T-helper 1 cell treated with Interleukin-12 subunit alpha and Interleukin-12 subunit beta and Interleukin-4 antibody, amounts not matched to agents 30 μg/mL and 1 μg/mL, for 36 hours (primary cell): ENCODE measurements at regions not wholly inside any gene's neighbourhood (a gene's known extent, or its start where the extent isn't known, plus 50 kb on each side); places are given as distances from the start of the nearest gene placed in this dataset.

Experiments
- H3K27ac Mint-ChIP-seq: one replicate; pipeline ENCODE4 v1.8.0; 2021; ENCODE audit warnings: mild to moderate bottlenecking, mixed read lengths
- H3K27me3 Mint-ChIP-seq: one replicate; pipeline ENCODE4 v1.8.0; 2021; ENCODE audit warnings: low read depth, mixed read lengths
- H3K36me3 Mint-ChIP-seq: one replicate; pipeline ENCODE4 v1.8.0; 2021; ENCODE audit warnings: low read depth, mixed read lengths
- H3K4me1 Mint-ChIP-seq: one replicate; pipeline ENCODE4 v1.8.0; 2021; ENCODE audit warnings: low read depth, mixed read lengths
- H3K4me3 Mint-ChIP-seq: one replicate; pipeline ENCODE4 v1.8.0; 2021; ENCODE audit warnings: mild to moderate bottlenecking, moderate library complexity, mixed read lengths
- H3K9me3 Mint-ChIP-seq: one replicate; pipeline ENCODE4 v1.8.0; 2021; ENCODE audit warnings: mixed read lengths

DNA sequence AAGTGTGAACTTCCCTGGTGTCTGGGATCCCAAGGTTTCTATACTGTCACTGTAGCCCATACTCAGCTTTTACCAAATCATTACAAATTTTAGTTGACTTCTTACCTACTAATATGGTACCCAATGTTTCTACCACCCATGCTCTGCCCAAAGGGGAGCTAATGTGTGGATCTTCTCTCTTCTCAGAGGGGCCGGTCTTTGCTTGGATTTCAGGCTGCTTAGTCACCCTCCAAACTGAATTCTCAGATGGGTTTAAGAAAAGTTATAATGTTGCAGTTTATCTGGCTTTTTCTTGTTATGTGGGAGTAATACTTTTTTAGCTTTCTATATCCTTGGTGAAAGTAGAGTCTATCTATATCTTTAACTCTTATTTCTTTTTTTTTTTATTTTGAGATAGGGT lies 67.1 kb upstream of the AKAP13 start:
- Mint-ChIP-seq H3K36me3 (peaks cover 4% of the 10 kb centered on the region), H3K27ac (no peak overlapping the region), H3K4me3 (no peak overlapping the region), H3K4me1 (peaks cover 57% of the 10 kb centered on the region), H3K9me3 (peaks cover 4% of the 10 kb centered on the region), H3K27me3 (no peaks in the 10 kb centered on the region)

DNA sequence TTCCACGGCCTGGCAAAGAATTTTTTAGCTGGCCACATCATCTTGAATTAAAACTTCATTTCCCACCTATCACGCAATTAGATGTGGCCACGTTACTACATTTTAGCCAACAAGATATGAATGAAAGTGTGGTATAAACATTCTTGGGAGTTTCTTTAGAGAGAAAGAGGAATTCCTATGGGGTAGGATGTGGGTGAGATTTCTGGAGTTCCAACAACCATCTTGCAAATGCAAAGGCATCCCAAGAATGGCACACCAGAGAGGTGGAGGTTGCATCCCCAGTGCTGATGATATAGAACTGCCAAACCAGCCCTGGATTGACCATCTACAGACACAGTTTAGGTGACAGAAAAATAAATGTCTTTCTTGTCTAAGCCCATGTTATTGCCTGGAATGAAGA lies 66.3 kb upstream of the AKAP13 start:
- peaks cover 4% of the 10 kb centered on the region for H3K9me3 Mint-ChIP-seq
- no peak overlapping the region for H3K27ac Mint-ChIP-seq
- H3K27me3 Mint-ChIP-seq = no peaks in the 10 kb centered on the region
- H3K4me3 Mint-ChIP-seq = no peak overlapping the region
- peaks cover 58% of the 10 kb centered on the region for H3K4me1 Mint-ChIP-seq
- peaks cover 3% of the 10 kb centered on the region for H3K36me3 Mint-ChIP-seq

DNA sequence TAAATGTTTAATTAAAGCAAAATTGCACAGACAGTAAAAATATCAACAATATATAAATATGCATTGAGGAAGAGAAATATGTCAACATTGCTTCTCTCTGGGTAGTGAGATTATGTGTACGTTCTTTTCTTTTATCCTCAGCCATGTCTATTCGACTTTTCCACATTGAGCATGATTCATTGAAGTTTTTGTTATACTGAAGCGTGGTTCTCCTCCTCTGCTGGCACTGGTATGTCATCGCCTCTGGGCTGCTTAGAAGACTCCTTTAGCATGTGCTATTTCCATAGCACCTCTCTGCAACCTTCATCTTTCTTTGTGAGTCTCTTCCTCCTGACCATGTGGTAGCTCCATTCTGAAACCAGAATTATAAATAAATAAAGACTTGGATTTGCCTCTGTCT lies 65.8 kb upstream of the AKAP13 start:
- Mint-ChIP-seq H3K36me3 (peaks cover 5% of the 10 kb centered on the region), H3K27ac (no peak overlapping the region), H3K4me3 (no peak overlapping the region), H3K9me3 (peaks cover 7% of the 10 kb centered on the region), H3K27me3 (no peaks in the 10 kb centered on the region), H3K4me1 (peaks cover 60% of the 10 kb centered on the region)

DNA sequence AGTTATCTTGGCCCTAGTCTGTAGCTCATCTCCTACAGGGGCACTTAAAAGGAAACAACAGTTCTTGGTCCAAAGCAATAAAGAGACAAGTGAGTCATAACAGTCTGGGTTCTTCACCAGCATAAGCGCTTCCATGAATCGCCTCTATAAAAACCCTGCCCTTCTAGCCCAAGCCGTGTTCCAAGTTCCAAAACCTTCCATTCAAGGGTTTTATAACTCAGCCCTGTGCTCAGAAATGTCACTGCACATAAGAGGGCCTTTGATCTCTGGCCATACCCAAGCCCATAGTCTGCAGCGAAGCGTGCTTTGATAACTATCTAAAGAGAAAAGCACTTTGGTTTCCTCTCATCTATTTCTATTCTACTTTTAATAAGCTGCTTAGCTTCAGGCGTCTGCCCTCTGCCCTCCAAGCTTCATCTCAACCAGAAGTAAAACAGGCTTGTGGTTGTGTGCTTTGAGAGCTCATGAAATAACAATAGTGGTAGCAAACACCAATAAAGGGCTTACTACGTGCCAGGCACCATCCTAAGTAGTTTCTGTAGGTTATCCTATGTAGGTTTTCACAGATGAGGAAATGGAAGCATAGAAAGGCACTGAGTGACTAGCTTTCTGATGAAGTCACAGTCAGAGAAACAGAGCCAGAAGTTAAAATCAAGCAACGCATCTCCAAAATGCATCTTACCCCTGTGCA lies 64.0 kb upstream of the AKAP13 start:
- peak overlapping the region; percentile 15 for H3K4me3 Mint-ChIP-seq
- H3K9me3 Mint-ChIP-seq = peaks cover 13% of the 10 kb centered on the region
- peak overlapping the region; percentile 59 for H3K27ac Mint-ChIP-seq
- H3K27me3 Mint-ChIP-seq = no peaks in the 10 kb centered on the region
- peaks cover 3% of the 10 kb centered on the region for H3K36me3 Mint-ChIP-seq
- peaks cover 59% of the 10 kb centered on the region for H3K4me1 Mint-ChIP-seq

DNA sequence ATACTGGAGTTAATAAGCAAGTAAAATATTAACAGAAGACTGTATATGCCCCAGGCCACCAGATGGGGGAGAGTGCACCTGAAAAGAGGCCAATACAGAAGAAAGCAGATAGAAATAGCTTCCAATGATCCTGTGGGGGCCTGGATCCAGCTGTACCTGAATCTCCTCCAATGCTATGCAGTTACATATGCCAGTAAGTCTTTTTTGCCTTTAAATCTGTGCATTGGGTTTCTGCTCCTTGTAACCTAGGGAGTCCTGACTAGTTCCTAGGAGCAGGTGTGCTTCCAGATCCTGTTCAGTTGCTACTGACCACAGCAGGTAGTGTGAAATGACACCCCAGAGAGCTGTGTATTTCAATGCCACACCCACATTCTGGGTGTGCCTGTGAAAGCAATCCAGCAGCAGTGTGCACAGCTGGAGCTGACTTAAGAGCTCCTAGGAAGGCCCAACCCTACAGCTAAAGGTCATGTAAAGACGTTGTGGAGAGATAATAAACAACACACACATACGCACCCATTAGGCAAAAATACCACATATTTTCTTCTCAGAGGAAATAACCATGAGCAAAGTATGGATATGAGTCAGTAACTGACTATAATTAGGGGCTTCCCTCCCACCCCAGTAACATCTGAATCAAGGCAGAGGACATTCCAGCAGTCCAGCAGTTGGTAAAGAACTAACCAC lies 62.2 kb upstream of the AKAP13 start:
- Mint-ChIP-seq H3K4me3 (peak overlapping the region; percentile 53), H3K36me3 (peaks cover 11% of the 10 kb centered on the region), H3K27me3 (no peaks in the 10 kb centered on the region), H3K27ac (peak overlapping the region; percentile 85), H3K9me3 (peaks cover 22% of the 10 kb centered on the region), H3K4me1 (peaks cover 51% of the 10 kb centered on the region)

DNA sequence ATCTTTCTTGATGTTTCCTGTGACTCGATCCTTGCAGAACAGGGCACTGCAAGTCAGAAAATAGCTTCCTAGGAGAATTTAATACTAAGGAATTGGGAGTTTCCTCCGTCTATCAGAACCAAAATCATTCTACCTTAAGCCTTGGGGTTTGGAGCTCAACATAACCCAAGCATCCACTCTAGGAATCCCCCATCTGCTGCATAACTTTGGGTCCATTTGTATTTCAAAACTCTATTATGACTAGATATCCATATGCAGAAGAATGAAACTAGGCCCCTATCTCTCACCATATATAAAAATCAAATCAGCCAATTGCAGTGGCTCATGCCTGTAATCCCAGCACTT lies 61.7 kb upstream of the AKAP13 start:
- peak overlapping the region; percentile 85 for H3K27ac Mint-ChIP-seq
- no peaks in the 10 kb centered on the region for H3K27me3 Mint-ChIP-seq
- H3K36me3 Mint-ChIP-seq = peaks cover 12% of the 10 kb centered on the region
- H3K4me3 Mint-ChIP-seq = no peak overlapping the region
- H3K4me1 Mint-ChIP-seq = peaks cover 48% of the 10 kb centered on the region
- H3K9me3 Mint-ChIP-seq = peaks cover 24% of the 10 kb centered on the region

DNA sequence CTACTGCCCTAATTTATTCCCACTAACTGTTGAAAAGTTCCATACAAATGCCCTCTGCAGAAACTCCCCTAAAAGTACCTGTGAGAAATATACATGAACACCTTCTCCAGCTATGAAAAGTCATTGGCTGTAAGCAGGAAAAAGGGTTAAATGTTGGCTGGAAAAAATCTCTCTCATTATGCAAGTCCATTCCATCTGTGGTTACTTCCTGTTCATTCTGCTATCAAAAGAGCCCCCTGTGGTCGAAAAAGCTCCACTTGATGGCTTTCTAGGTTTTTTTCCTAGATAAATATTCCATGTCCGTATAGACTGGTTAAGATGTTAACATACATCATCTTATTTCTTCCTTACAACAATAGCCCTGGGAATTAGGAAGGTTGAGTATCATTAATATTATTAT lies 56.2 kb upstream of the AKAP13 start:
- Mint-ChIP-seq H3K4me3 (no peak overlapping the region), H3K9me3 (peaks cover 20% of the 10 kb centered on the region), H3K27ac (no peak overlapping the region), H3K4me1 (peaks cover 17% of the 10 kb centered on the region), H3K27me3 (no peaks in the 10 kb centered on the region), H3K36me3 (peaks cover 10% of the 10 kb centered on the region)

DNA sequence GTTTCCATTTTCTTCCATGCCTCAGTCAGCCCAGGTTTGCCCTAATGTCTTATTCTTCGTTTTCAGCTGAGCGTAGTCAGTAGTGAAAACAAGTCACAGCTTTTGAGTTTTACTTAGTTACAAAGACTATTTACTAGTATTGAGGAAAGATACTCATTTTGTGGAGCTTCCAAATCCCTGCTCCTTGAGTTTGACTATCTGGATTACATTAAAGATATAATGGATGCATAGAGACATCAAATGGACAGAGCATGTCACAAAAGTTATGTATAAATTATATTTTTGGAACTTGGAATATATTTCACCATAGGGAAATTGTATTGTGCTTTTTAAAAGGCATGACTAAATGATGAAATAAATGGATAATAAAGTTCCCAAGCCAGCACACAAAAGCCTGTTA lies 54.6 kb upstream of the AKAP13 start:
- H3K9me3 Mint-ChIP-seq = peaks cover 11% of the 10 kb centered on the region
- no peaks in the 10 kb centered on the region for H3K27me3 Mint-ChIP-seq
- H3K27ac Mint-ChIP-seq = no peak overlapping the region
- peaks cover 8% of the 10 kb centered on the region for H3K36me3 Mint-ChIP-seq
- H3K4me3 Mint-ChIP-seq = no peak overlapping the region
- peaks cover 21% of the 10 kb centered on the region for H3K4me1 Mint-ChIP-seq

DNA sequence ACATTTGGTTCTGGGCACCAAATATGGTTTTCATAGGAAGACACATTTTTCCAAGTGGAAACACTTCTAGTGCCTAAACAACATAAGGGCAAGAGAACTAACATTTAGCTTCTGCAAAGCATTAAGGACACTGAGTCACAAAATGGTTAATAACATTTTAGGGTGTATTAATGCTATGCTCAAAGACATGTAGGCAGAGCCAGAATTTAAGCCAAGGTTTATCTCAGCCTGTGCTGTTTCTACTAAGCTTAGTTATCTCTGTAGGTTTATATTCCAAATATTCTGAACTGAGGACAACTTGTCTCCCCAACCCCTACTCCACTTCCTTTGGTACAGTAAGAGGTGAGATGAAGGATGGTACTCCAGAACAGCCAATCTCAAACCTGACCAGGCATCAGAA lies 54.1 kb upstream of the AKAP13 start:
- Mint-ChIP-seq H3K27me3 (no peaks in the 10 kb centered on the region), H3K9me3 (peaks cover 12% of the 10 kb centered on the region), H3K4me1 (peaks cover 26% of the 10 kb centered on the region), H3K27ac (no peak overlapping the region), H3K36me3 (peaks cover 8% of the 10 kb centered on the region), H3K4me3 (no peak overlapping the region)

DNA sequence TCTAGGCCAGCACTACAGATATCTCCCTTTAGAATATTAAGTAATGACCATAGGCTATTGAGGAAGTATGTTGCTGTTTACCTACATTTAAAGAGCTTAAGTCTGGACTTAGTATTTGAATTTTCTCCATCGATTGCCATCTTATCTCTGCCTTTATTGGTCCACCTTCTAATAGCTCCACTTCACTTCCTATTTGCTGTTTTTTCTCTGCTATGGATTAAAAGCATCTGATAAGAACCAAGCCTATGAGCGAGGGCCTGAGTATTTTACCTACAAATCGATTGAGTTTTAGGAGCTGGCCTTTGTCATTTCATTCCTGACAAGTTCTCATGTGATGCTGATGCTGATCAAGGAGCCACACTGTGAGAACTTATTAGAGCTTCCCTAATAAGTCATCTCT lies 52.6 kb upstream of the AKAP13 start:
- H3K4me1 Mint-ChIP-seq = peaks cover 33% of the 10 kb centered on the region
- peaks cover 4% of the 10 kb centered on the region for H3K36me3 Mint-ChIP-seq
- H3K27me3 Mint-ChIP-seq = no peaks in the 10 kb centered on the region
- H3K27ac Mint-ChIP-seq = peak overlapping the region; percentile 18
- no peak overlapping the region for H3K4me3 Mint-ChIP-seq
- peaks cover 9% of the 10 kb centered on the region for H3K9me3 Mint-ChIP-seq

DNA sequence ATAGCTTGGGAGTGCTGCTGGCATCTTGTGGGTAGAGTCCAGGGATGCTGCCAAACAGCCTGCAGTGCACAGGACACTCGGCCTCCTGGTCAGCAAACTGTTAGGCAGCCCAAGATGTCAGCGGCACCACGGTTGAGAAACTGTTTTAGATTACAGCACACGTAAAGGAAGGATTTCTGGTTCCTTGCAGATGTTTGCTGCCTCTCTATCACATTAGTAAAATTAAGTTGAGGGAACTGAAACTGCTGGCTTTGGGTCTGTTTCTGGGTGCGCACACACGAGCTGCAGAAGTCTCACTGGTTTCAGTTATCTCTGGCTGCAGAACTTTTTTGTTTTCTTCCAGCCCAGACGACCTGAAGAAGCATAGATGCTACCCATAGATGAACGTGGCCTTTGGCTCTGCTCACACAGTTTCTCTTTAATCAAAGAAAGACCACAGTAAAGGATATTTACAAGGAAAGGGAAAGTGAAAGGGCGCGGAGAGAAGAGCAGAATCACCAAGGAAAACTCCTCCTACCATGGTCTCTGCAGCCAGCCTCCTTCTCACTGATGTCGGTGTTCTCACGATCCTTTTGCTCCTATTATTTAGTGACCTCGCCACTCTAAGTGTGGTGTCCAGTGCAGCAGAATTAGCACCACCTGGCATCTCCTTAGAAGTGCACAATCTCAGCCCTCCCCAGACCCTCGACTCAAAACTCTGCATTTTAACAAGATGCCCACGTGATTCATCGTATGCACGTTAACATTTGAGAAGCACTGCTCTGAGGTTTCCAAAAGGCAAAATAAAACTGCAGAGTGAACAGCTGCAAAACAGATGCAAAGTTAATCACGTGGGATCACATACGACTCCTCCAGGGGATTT lies 50.6 kb upstream of the AKAP13 start:
- Mint-ChIP-seq H3K36me3 (peaks cover 5% of the 10 kb centered on the region), H3K27me3 (no peaks in the 10 kb centered on the region), H3K4me1 (peaks cover 37% of the 10 kb centered on the region), H3K4me3 (peak overlapping the region; percentile 89), H3K9me3 (peaks cover 4% of the 10 kb centered on the region), H3K27ac (peak overlapping the region; percentile 92)
